ENCODE measurements at regions not wholly inside any gene's neighbourhood (a gene's known extent, or its start where the extent isn't known, plus 50 kb on each side); places are given as distances from the start of the nearest gene placed in this dataset.

- no peak for DNase-seq (ENCODE audit: low spot score)
- in situ Hi-C loops (cut with MboI; ENCODE audit: low sequenced_read_pairs, unreplicated experiment), result no loop called here
- TF ChIP-seq CTCF (IDR thresholded peaks at IDR 0.05; ENCODE audit: borderline replicate concordance, control extremely low read depth, extremely low read depth, insufficient read depth, missing control alignments), result no peak
Measured at GRCh38 chr5:9833871-9834270, 203.7 kb upstream of the TAS2R1 start.

GRCh38 chr5:9832921-9833320 lies 202.8 kb upstream of the TAS2R1 start:
- no peak for DNase-seq (ENCODE audit: low spot score)
- TF ChIP-seq CTCF (IDR thresholded peaks at IDR 0.05; ENCODE audit: borderline replicate concordance, control extremely low read depth, extremely low read depth, insufficient read depth, missing control alignments), result no peak
- in situ Hi-C loops (cut with MboI; ENCODE audit: low sequenced_read_pairs, unreplicated experiment), result no loop called here

GRCh38 chr5:9831823-9832222 lies 201.7 kb upstream of the TAS2R1 start:
- in situ Hi-C loops (cut with MboI; ENCODE audit: low sequenced_read_pairs, unreplicated experiment), result no loop called here
- DNase-seq (ENCODE audit: low spot score), result no peak
- TF ChIP-seq CTCF (IDR thresholded peaks at IDR 0.05; ENCODE audit: borderline replicate concordance, control extremely low read depth, extremely low read depth, insufficient read depth, missing control alignments), result no peak

- in situ Hi-C loops (cut with MboI; ENCODE audit: low sequenced_read_pairs, unreplicated experiment), result no loop called here
- no peak for TF ChIP-seq CTCF (IDR thresholded peaks at IDR 0.05; ENCODE audit: borderline replicate concordance, control extremely low read depth, extremely low read depth, insufficient read depth, missing control alignments)
- DNase-seq (ENCODE audit: low spot score), result no peak
Measured at GRCh38 chr5:9830184-9830583, 200.0 kb upstream of the TAS2R1 start.

- no peak for TF ChIP-seq CTCF (IDR thresholded peaks at IDR 0.05; ENCODE audit: borderline replicate concordance, control extremely low read depth, extremely low read depth, insufficient read depth, missing control alignments)
- no peak for DNase-seq (ENCODE audit: low spot score)
- in situ Hi-C loops (cut with MboI; ENCODE audit: low sequenced_read_pairs, unreplicated experiment), result no loop called here
Measured at GRCh38 chr5:9829621-9830020, 199.5 kb upstream of the TAS2R1 start.

GRCh38 chr5:9820691-9821449 lies 190.7 kb upstream of the TAS2R1 start:
- in situ Hi-C loops (cut with MboI; ENCODE audit: low sequenced_read_pairs, unreplicated experiment), result no loop called here
- no peak for TF ChIP-seq CTCF (IDR thresholded peaks at IDR 0.05; ENCODE audit: borderline replicate concordance, control extremely low read depth, extremely low read depth, insufficient read depth, missing control alignments)
- no peak for DNase-seq (ENCODE audit: low spot score)
